ENCODE measurements at regions not wholly inside any gene's neighbourhood (a gene's known extent, or its start where the extent isn't known, plus 50 kb on each side); places are given as distances from the start of the nearest gene placed in this dataset.

DNA sequence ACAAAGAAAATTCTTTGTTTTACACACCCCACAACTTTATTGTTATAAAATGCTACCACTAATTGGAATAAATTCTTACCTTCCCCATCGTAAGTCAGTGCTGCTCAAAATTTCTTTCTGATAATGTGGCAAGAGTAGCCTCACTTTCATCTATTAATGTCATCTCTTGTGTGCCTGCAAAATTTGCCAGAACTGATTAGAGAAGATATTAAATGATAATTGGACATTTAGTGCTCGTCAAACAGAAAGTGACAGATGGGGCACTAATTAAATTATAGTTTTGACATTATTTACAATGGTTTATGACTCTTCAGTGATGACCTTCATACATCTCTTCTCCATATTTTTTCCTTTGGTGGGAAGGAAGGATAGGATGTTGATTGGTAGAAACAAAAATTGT, 690.9 kb downstream of the NXPH1 start:
- TF ChIP-seq EZH2 (IDR thresholded peaks at IDR 0.05; ENCODE audit: borderline replicate concordance) (no peak), EZH2phosphoT487 (IDR thresholded peaks at IDR 0.05; ENCODE audit: low read depth, severe bottlenecking, unreplicated experiment) (no peak)
- TF ChIP-seq, protein P1, sequence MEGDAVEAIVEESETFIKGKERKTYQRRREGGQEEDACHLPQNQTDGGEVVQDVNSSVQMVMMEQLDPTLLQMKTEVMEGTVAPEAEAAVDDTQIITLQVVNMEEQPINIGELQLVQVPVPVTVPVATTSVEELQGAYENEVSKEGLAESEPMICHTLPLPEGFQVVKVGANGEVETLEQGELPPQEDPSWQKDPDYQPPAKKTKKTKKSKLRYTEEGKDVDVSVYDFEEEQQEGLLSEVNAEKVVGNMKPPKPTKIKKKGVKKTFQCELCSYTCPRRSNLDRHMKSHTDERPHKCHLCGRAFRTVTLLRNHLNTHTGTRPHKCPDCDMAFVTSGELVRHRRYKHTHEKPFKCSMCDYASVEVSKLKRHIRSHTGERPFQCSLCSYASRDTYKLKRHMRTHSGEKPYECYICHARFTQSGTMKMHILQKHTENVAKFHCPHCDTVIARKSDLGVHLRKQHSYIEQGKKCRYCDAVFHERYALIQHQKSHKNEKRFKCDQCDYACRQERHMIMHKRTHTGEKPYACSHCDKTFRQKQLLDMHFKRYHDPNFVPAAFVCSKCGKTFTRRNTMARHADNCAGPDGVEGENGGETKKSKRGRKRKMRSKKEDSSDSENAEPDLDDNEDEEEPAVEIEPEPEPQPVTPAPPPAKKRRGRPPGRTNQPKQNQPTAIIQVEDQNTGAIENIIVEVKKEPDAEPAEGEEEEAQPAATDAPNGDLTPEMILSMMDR (IDR thresholded peaks at IDR 0.05; ENCODE audit: poor library complexity): no peak
- no peak overlapping the region for H2AFZ ChIP-seq
- DNase-seq (ENCODE audit: low spot score): no peak
- H3K27ac ChIP-seq: no peak overlapping the region
- H3K4me1 ChIP-seq (ENCODE audit: insufficient read depth): no peaks in the 10 kb centered on the region
- no peak overlapping the region for H3K4me2 ChIP-seq
- no peak overlapping the region for H3K4me3 ChIP-seq
- H3K36me3 ChIP-seq (replicated peaks; ENCODE audit: insufficient read depth, low read depth): no peaks in the 10 kb centered on the region
- H3K9me3 ChIP-seq (ENCODE audit: low read depth): no peaks in the 10 kb centered on the region
- H3K79me2 ChIP-seq: no peaks in the 10 kb centered on the region
- no peaks in the 10 kb centered on the region for H3K9me2 ChIP-seq (replicated peaks; ENCODE audit: insufficient read depth)
- H4K20me1 ChIP-seq (ENCODE audit: insufficient read depth, poor library complexity, severe bottlenecking): no peaks in the 10 kb centered on the region
- no peaks in the 10 kb centered on the region for H3K27me3 ChIP-seq
- WGBS (ENCODE audit: low lambda C conversion rate, missing lambda C conversion rate): 74% methylated on average over 2 of the region's 2 CpGs

DNA sequence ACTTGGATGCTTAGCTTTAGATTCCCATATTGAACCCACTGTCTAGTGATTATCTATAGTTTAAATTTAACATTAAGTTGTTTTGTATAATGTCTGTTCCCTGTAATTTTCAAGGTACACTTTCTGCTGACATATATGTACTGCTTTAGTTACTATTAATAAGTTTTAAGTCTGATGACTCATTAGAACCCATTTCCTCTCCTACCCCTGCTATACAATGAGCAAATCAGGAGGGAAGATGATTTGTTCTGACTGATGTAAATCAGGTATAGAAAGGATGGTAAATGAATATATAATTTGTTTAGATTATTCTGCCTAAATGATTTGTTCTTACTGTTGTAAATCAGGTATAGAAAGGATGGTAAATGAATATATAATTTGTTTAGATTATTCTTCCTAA, 691.8 kb downstream of the NXPH1 start:
- H3K36me3 ChIP-seq (replicated peaks; ENCODE audit: insufficient read depth, low read depth): no peaks in the 10 kb centered on the region
- H3K4me2 ChIP-seq: no peak overlapping the region
- no peaks in the 10 kb centered on the region for H3K27me3 ChIP-seq
- no peak for DNase-seq (ENCODE audit: low spot score)
- no peak overlapping the region for H3K4me3 ChIP-seq
- no peaks in the 10 kb centered on the region for H3K9me3 ChIP-seq (ENCODE audit: low read depth)
- H3K27ac ChIP-seq: no peak overlapping the region
- TF ChIP-seq, protein P1 (IDR thresholded peaks at IDR 0.05; ENCODE audit: poor library complexity): no peak
- TF ChIP-seq EZH2 (IDR thresholded peaks at IDR 0.05; ENCODE audit: borderline replicate concordance) (no peak), EZH2phosphoT487 (IDR thresholded peaks at IDR 0.05; ENCODE audit: low read depth, severe bottlenecking, unreplicated experiment) (no peak)
- no peaks in the 10 kb centered on the region for H3K79me2 ChIP-seq
- no peak overlapping the region for H2AFZ ChIP-seq
- H4K20me1 ChIP-seq (ENCODE audit: insufficient read depth, poor library complexity, severe bottlenecking): no peaks in the 10 kb centered on the region
- no peaks in the 10 kb centered on the region for H3K9me2 ChIP-seq (replicated peaks; ENCODE audit: insufficient read depth)
- no peaks in the 10 kb centered on the region for H3K4me1 ChIP-seq (ENCODE audit: insufficient read depth)

DNA sequence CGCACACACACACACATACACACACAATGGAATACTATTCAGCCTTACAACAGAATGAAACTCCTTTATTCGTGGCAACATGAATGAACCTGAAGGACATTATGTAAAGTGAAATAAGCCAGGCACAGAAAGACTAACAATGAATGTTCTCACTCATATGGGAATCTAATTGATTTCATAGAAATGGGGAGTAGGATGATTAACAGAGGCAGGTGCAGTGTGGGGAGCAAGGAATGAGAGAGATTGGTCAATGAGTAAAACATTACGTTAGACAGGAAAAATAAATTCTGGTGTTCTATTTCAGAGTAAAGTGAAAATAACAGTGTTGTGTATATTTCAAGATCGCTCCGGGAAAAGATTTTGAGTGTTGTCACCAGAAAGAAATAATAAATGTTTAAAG, 694.5 kb downstream of the NXPH1 start:
- no peaks in the 10 kb centered on the region for H3K27me3 ChIP-seq
- no peak overlapping the region for H3K4me3 ChIP-seq
- no peaks in the 10 kb centered on the region for H3K9me2 ChIP-seq (replicated peaks; ENCODE audit: insufficient read depth)
- 91% methylated on average over 5 of the region's 5 CpGs for WGBS (ENCODE audit: low lambda C conversion rate, missing lambda C conversion rate)
- no peaks in the 10 kb centered on the region for H3K79me2 ChIP-seq
- DNase-seq (ENCODE audit: low spot score): no peak
- no peaks in the 10 kb centered on the region for H3K4me1 ChIP-seq (ENCODE audit: insufficient read depth)
- no peak overlapping the region for H3K4me2 ChIP-seq
- no peak overlapping the region for H2AFZ ChIP-seq
- no peaks in the 10 kb centered on the region for H3K9me3 ChIP-seq (ENCODE audit: low read depth)
- H3K36me3 ChIP-seq (replicated peaks; ENCODE audit: insufficient read depth, low read depth): no peaks in the 10 kb centered on the region
- H4K20me1 ChIP-seq (ENCODE audit: insufficient read depth, poor library complexity, severe bottlenecking): no peaks in the 10 kb centered on the region
- no peak for TF ChIP-seq EZH2phosphoT487 (IDR thresholded peaks at IDR 0.05; ENCODE audit: low read depth, severe bottlenecking, unreplicated experiment)
- TF ChIP-seq EZH2 (IDR thresholded peaks at IDR 0.05; ENCODE audit: borderline replicate concordance): no peak
- TF ChIP-seq, protein P1 (IDR thresholded peaks at IDR 0.05; ENCODE audit: poor library complexity): no peak
- no peak overlapping the region for H3K27ac ChIP-seq

DNA sequence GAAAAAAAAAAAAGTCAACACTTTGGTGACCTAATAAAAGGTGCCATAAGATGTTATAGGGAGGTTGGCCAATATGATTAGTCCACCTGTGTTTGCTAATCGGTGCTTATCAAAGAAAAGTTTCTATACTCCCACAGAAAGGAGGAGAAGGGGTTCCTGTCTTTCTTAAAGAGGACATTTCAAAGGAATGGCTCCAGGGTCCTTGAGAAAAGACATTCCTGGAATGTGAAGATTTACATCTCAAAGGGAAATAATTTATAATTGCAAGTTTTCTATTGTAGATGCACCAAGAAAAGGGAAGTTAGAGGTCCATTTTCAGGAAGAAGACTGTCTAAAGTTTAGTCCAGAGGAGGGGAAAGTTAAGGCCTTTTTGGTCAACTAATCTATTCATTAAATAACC, 715.3 kb downstream of the NXPH1 start:
- Histone ChIP-seq H3K79me2 (no peaks in the 10 kb centered on the region), H3K27ac (no peak overlapping the region), H3K9me2 (replicated peaks; ENCODE audit: insufficient read depth) (no peaks in the 10 kb centered on the region), H3K4me1 (ENCODE audit: insufficient read depth) (no peaks in the 10 kb centered on the region), H3K36me3 (replicated peaks; ENCODE audit: insufficient read depth, low read depth) (no peaks in the 10 kb centered on the region), H3K27me3 (no peaks in the 10 kb centered on the region), H3K9me3 (ENCODE audit: low read depth) (no peaks in the 10 kb centered on the region), H2AFZ (no peak overlapping the region), H3K4me2 (no peak overlapping the region), H3K4me3 (no peak overlapping the region), H4K20me1 (ENCODE audit: insufficient read depth, poor library complexity, severe bottlenecking) (no peaks in the 10 kb centered on the region)
- DNase-seq (ENCODE audit: low spot score): no peak
- WGBS (ENCODE audit: low lambda C conversion rate, missing lambda C conversion rate): 74% methylated on average over 1 of the region's 1 CpG
- TF ChIP-seq EZH2 (IDR thresholded peaks at IDR 0.05; ENCODE audit: borderline replicate concordance) (no peak), EZH2phosphoT487 (IDR thresholded peaks at IDR 0.05; ENCODE audit: low read depth, severe bottlenecking, unreplicated experiment) (no peak)
- TF ChIP-seq, protein P1 (IDR thresholded peaks at IDR 0.05; ENCODE audit: poor library complexity): no peak

All from hepatocyte (in vitro differentiated cells).